ENCODE measurements at regions not wholly inside any gene's neighbourhood (a gene's known extent, or its start where the extent isn't known, plus 50 kb on each side); places are given as distances from the start of the nearest gene placed in this dataset.
"Not testable (repeated sequence)": the region's sequence is repeated elsewhere in the genome, so short reads cannot be mapped to it uniquely, and the experiment has no call there.

DNA sequence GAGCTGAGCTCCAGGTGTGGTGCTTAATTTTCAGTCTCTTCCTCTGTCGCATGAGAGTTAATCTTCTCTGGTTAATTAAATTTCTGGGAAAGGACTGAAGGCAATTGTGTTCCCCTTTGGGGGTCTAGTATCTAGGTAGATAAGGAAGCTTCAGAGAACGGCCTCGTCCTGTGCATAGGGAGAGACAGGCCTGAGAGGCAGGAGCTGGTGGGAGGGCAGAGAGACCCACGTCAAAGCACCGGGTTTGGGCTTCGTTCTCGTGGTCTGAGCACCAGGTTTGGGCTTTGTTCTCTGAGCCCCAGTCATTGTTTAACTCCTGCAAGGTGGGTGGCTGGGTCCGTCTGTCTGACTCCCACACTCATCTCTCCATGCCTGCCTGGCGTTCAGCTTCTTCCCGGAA, 160.8 kb upstream of the PITRM1 start:
- DNase-seq, result no peak
- no peaks in the 10 kb centered on the region for H3K36me3 ChIP-seq (ENCODE audit: control insufficient read depth, insufficient read depth, low read length)
- H3K4me3 ChIP-seq (ENCODE audit: low read length), result no peak overlapping the region
- 86% methylated on average over 9 of the region's 10 CpGs for WGBS (ENCODE audit: insufficient coverage)
- H3K9me3 ChIP-seq (replicated peaks; ENCODE audit: control insufficient read depth, low read depth, low read length), result no peaks in the 10 kb centered on the region
- no peaks in the 10 kb centered on the region for H3K4me1 ChIP-seq (ENCODE audit: control insufficient read depth, insufficient read depth, low read length)
- H3K27ac ChIP-seq (ENCODE audit: low read length), result no peak overlapping the region
- no peaks in the 10 kb centered on the region for H3K27me3 ChIP-seq (ENCODE audit: control insufficient read depth, insufficient read depth, low read length)

DNA sequence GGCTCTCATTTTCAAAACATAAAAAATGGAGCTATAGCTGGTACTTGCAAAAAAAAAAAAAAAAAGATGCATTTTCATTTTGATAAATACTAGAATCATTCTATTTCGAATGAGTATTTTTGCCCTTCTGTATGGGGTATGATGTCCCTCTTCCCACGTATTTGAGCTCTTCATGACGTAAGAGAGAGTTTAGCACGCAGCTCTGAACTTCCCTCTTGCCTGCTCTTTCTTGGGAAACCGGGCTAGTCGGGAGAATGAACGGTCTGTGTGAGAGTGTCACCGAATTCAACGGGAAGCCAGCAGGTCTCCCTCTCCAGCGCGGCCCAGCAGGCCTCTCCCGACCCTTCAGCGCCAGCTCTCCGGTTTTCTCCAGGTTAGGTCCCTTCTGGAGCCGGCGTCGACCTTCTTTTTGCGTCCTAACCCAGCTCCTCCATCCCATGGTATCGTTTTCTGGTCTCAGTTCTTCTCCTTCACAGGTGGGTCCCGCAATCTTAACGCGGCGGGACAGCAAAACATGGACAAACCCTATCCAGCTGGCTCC, 159.2 kb upstream of the PITRM1 start:
- WGBS (ENCODE audit: insufficient coverage), result 95% methylated on average over 19 of the region's 23 CpGs
- no peaks in the 10 kb centered on the region for H3K27me3 ChIP-seq (ENCODE audit: control insufficient read depth, insufficient read depth, low read length)
- no peaks in the 10 kb centered on the region for H3K36me3 ChIP-seq (ENCODE audit: control insufficient read depth, insufficient read depth, low read length)
- no peak for DNase-seq
- H3K4me3 ChIP-seq (ENCODE audit: low read length), result no peak overlapping the region
- H3K4me1 ChIP-seq (ENCODE audit: control insufficient read depth, insufficient read depth, low read length), result no peaks in the 10 kb centered on the region
- no peak overlapping the region for H3K27ac ChIP-seq (ENCODE audit: low read length)
- H3K9me3 ChIP-seq (replicated peaks; ENCODE audit: control insufficient read depth, low read depth, low read length), result no peaks in the 10 kb centered on the region

DNA sequence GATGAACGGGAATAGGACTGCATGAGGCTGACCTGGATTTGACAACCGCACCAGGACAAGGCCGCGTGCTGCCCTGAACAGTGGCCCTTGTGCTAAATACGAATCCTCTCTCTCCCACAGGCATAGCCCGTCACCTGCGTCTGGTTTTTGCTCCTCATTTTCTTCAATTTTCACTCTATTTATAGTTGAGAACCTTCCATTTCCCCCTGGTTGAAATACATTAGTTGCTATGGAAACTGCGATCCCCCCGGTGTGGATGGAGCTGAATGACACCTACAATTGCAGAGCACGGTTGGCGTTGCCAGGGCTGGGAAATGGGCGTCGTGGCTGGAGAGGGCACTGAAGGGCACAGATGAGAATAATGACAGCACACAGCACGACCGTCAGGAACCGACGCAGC, 158.6 kb upstream of the PITRM1 start:
- WGBS (ENCODE audit: insufficient coverage), result 67% methylated on average over 10 of the region's 17 CpGs
- Histone ChIP-seq H3K36me3 (ENCODE audit: control insufficient read depth, insufficient read depth, low read length) (no peaks in the 10 kb centered on the region), H3K27me3 (ENCODE audit: control insufficient read depth, insufficient read depth, low read length) (no peaks in the 10 kb centered on the region), H3K27ac (ENCODE audit: low read length) (no peak overlapping the region), H3K4me3 (ENCODE audit: low read length) (no peak overlapping the region), H3K9me3 (replicated peaks; ENCODE audit: control insufficient read depth, low read depth, low read length) (no peaks in the 10 kb centered on the region), H3K4me1 (ENCODE audit: control insufficient read depth, insufficient read depth, low read length) (no peaks in the 10 kb centered on the region)
- no peak for DNase-seq

DNA sequence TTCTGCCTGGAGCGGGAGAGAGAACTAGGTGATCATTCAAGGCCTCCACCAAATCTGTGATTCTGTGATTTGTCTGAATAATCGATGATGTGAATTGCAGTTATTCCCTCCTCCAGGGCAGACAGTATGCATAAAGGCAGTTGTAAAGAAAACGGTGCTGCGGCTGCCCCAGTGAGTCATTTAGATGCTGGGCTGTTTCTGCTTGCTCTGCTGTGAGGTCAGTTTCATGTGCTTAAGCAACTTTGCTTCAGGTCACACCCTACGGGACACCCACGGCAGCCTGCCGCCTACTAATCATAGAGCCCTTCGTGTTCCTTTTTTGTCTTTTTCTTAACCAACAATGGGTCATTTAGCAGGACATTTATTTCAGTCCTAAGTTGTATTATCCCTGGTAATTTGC, 158.1 kb upstream of the PITRM1 start:
- H3K4me3 ChIP-seq (ENCODE audit: low read length), result no peak overlapping the region
- H3K27ac ChIP-seq (ENCODE audit: low read length), result no peak overlapping the region
- H3K27me3 ChIP-seq (ENCODE audit: control insufficient read depth, insufficient read depth, low read length), result no peaks in the 10 kb centered on the region
- no peaks in the 10 kb centered on the region for H3K4me1 ChIP-seq (ENCODE audit: control insufficient read depth, insufficient read depth, low read length)
- 33% methylated on average over 6 of the region's 8 CpGs for WGBS (ENCODE audit: insufficient coverage)
- peak; percentile 56 for DNase-seq
- no peaks in the 10 kb centered on the region for H3K36me3 ChIP-seq (ENCODE audit: control insufficient read depth, insufficient read depth, low read length)
- H3K9me3 ChIP-seq (replicated peaks; ENCODE audit: control insufficient read depth, low read depth, low read length), result no peaks in the 10 kb centered on the region

DNA sequence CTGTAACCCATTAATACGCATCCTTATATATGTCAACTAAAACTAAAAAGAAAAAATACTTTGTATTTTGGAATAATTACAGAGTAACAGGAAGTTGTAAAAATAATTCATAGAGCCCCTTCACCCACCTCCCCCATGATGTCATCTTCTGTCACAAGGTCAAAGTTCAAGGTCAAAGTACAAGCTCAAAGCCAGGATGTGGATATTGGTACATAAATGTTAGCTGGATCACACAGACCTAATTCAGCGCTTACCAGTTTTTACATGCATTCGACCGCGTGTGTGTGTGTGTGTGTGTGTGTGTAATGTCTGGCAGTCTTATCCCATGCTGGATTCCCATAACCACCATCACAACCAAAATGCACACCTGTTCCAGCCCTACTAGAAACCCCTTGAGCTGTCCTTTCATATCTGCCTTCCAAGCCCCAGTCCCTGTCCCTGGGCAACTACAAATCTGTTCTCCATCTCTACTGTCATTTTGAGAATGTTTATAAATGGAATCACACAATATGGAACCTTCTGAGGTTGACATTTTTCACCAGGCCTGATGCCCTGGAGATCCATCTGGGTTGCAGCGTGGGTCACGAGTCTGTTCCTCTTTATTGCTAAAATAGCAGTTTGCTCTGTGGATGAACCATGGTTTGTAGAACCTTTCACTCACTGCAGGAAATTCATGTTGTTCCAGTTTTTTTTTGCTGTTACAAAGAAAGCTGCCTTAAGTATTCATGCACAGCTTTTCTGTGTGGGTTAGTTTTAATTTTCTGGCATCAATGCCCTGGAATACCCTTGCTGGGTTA, 153.6 kb upstream of the PITRM1 start:
- Histone ChIP-seq H3K27ac (ENCODE audit: low read length) (no peak overlapping the region), H3K36me3 (ENCODE audit: control insufficient read depth, insufficient read depth, low read length) (no peaks in the 10 kb centered on the region), H3K4me1 (ENCODE audit: control insufficient read depth, insufficient read depth, low read length) (peaks cover 9% of the 10 kb centered on the region), H3K4me3 (ENCODE audit: low read length) (no peak overlapping the region), H3K27me3 (ENCODE audit: control insufficient read depth, insufficient read depth, low read length) (no peaks in the 10 kb centered on the region), H3K9me3 (replicated peaks; ENCODE audit: control insufficient read depth, low read depth, low read length) (no peaks in the 10 kb centered on the region)
- DNase-seq, result peak; percentile 46
- no CpG with 5 or more reads among the region's 7 CpGs for WGBS (ENCODE audit: insufficient coverage)

DNA sequence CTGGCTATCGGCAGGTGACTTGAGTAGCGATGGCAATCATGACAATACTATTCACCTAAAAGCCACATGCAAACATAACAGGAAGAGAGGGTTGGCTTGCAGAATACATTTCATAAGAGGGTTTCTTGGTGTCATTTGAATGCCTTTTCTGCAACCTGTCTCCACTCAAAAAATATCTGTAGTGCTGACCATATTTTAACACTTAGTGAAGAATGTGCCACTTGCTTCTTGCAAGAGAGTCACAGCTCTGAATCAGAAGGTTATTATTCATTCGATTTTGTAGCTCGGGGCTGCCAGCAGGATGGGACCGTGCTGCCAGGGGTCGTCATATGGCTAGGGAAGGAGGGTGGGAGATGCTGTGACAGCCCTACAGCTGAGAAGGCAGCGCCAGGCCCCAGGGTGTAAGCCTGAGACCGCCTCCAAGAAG, 152.0 kb upstream of the PITRM1 start:
- Histone ChIP-seq H3K4me1 (ENCODE audit: control insufficient read depth, insufficient read depth, low read length) (peaks cover 9% of the 10 kb centered on the region), H3K9me3 (replicated peaks; ENCODE audit: control insufficient read depth, low read depth, low read length) (no peaks in the 10 kb centered on the region), H3K36me3 (ENCODE audit: control insufficient read depth, insufficient read depth, low read length) (no peaks in the 10 kb centered on the region), H3K4me3 (ENCODE audit: low read length) (no peak overlapping the region), H3K27me3 (ENCODE audit: control insufficient read depth, insufficient read depth, low read length) (no peaks in the 10 kb centered on the region), H3K27ac (ENCODE audit: low read length) (peak overlapping the region; percentile 51)
- no peak for DNase-seq
- 72% methylated on average over 6 of the region's 8 CpGs for WGBS (ENCODE audit: insufficient coverage)

DNA sequence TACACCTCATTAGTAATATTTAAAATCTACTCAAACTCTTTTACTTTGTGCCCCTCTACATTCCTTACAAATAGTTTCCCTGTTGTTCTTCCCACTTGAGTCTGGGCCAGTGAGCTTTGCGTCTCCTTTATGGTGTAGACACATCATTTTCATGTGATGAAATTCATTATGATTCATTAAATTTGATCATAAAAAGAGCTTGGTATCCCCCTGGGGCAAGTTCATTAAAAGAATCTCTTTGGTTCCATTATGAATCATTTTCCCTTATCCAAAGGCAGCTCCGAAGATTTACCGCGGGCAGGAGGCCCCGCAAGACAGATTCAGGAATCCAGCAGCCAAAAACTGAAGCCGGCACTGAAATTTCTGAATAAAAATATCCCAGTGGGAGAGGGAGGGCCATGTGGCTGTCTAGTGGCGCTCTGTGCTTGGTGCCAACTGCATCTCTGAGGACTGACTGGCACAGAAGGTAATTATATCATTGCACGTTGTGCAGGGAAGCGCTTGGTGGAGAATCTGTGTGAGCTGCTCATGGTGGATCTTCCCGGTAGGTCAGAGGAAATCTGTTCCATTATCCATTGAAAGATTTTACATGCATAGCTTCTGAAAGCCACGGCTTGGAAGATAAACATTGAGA, 151.4 kb upstream of the PITRM1 start:
- 69% methylated on average over 5 of the region's 11 CpGs for WGBS (ENCODE audit: insufficient coverage)
- H3K27ac ChIP-seq (ENCODE audit: low read length), result peak overlapping the region; percentile 22
- peak; percentile 36 for DNase-seq

DNA sequence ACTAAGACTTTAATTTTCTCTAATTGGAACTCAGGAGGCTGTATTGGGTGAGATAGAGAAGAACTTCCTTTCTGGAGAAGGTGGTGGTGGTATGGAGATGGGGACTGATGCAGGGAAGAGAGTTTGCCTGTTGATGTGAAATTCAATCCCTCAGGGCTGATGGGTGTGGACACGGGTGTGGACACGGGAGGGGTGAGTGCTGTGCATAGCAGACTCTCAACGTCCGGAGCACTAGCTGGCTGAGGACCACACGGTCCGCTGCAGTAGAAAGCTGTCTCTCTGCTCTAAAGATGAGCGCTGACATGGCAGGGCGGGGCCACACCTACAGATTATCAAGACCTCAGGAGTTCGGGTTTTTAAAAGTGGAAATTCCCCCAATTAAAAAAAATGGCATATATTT, 148.5 kb upstream of the PITRM1 start:
- H3K4me3 ChIP-seq (ENCODE audit: low read length), result no peak overlapping the region
- no peak overlapping the region for H3K27ac ChIP-seq (ENCODE audit: low read length)
- no peaks in the 10 kb centered on the region for H3K27me3 ChIP-seq (ENCODE audit: control insufficient read depth, insufficient read depth, low read length)

More for the DNA sequence above, 151.4 kb upstream of the PITRM1 start:
- Histone ChIP-seq H3K4me1 (ENCODE audit: control insufficient read depth, insufficient read depth, low read length) (peaks cover 9% of the 10 kb centered on the region), H3K4me3 (ENCODE audit: low read length) (no peak overlapping the region), H3K9me3 (replicated peaks; ENCODE audit: control insufficient read depth, low read depth, low read length) (no peaks in the 10 kb centered on the region), H3K36me3 (ENCODE audit: control insufficient read depth, insufficient read depth, low read length) (no peaks in the 10 kb centered on the region), H3K27me3 (ENCODE audit: control insufficient read depth, insufficient read depth, low read length) (no peaks in the 10 kb centered on the region)

DNA sequence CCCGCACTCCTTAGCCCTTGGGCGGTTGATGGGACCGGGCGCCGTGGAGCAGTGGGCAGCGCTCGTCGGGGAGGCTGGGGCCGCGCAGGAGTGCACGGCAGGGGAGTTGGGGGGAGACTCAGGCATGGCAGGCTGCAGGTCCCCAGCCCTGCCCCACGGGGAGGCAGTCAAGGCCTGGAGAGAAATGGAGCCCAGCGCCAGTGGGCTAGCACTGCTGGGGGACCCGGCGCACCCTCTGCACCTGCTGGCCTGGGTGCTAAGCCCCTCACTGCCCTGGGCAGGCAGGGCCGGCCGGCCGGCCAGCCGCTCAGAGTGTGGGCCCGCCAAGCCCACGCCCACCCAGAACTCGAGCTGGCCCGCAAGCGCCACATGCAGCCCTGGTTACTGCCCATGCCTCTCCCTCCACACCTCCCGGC, 147.2 kb upstream of the PITRM1 start:
- Histone ChIP-seq H3K9me3 (replicated peaks; ENCODE audit: control insufficient read depth, low read depth, low read length) (no peaks in the 10 kb centered on the region), H3K36me3 (ENCODE audit: control insufficient read depth, insufficient read depth, low read length) (no peaks in the 10 kb centered on the region), H3K27me3 (ENCODE audit: control insufficient read depth, insufficient read depth, low read length) (no peaks in the 10 kb centered on the region), H3K4me1 (ENCODE audit: control insufficient read depth, insufficient read depth, low read length) (peaks cover 4% of the 10 kb centered on the region), H3K4me3 (ENCODE audit: low read length) (no peak overlapping the region), H3K27ac (ENCODE audit: low read length) (no peak overlapping the region)
- DNase-seq, result no peak
- 93% methylated on average over 15 of the region's 25 CpGs for WGBS (ENCODE audit: insufficient coverage)

More for the DNA sequence above, 148.5 kb upstream of the PITRM1 start:
- H3K4me1 ChIP-seq (ENCODE audit: control insufficient read depth, insufficient read depth, low read length), result peaks cover 9% of the 10 kb centered on the region
- no peak for DNase-seq
- WGBS (ENCODE audit: insufficient coverage), result 78% methylated on average over 4 of the region's 9 CpGs
- H3K9me3 ChIP-seq (replicated peaks; ENCODE audit: control insufficient read depth, low read depth, low read length), result no peaks in the 10 kb centered on the region
- H3K36me3 ChIP-seq (ENCODE audit: control insufficient read depth, insufficient read depth, low read length), result no peaks in the 10 kb centered on the region

DNA sequence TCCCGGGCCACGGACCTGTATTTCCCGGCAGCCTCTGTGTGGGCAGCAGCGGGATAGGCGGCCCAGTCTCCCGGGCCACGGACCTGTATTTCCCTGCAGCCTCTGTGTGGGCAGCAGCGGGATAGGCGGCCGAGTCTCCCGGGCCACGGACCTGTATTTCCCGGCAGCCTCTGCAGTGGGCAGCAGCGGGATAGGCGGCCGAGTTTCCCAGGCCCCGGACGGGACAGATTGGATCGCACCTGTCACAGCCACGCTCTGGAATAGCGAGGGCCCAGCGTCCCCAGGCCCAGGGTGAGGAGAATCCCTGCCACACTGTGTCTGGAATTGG, 145.9 kb upstream of the PITRM1 start:
- not testable (repeated sequence) for DNase-seq

More for the DNA sequence above, 145.9 kb upstream of the PITRM1 start:
- not testable (repeated sequence) for H3K4me3 ChIP-seq (ENCODE audit: low read length); H3K4me1 ChIP-seq (ENCODE audit: control insufficient read depth, insufficient read depth, low read length); H3K36me3 ChIP-seq (ENCODE audit: control insufficient read depth, insufficient read depth, low read length); H3K9me3 ChIP-seq (replicated peaks; ENCODE audit: control insufficient read depth, low read depth, low read length); H3K27me3 ChIP-seq (ENCODE audit: control insufficient read depth, insufficient read depth, low read length); H3K27ac ChIP-seq (ENCODE audit: low read length)
- WGBS (ENCODE audit: insufficient coverage), result 96% methylated on average over 22 of the region's 22 CpGs
